HCT116 (cell line): ENCODE measurements at regions not wholly inside any gene's neighbourhood (a gene's known extent, or its start where the extent isn't known, plus 50 kb on each side); places are given as distances from the start of the nearest gene placed in this dataset.

Source experiments
- ATAC-seq: fragments of 200-7000 bp; cut with Tn5 transposase; 2 replicates; pipeline ENCODE4 v1.9.1; 2020; ENCODE audit warnings: mild to moderate bottlenecking, moderate library complexity
- BruUV-seq: library from RNA; stranded (reverse); fragments of 400-500 nt; replicated peaks from 2 replicates; lab custom pipeline; 2021; lab: Mats Ljungman, UMichigan
- CTCF ChIA-PET: fragments of 300-600 bp; sonication (Branson Sonifier 250); formaldehyde crosslinking; loops from one replicate; lab custom pipeline; 2021; ENCODE audit warnings: antibody characterized with exemption; lab: Charles Lee
- POLR2A ChIA-PET: fragments of 300-600, 350-600 bp; sonication (Branson Sonifier 250); formaldehyde crosslinking; loops from one replicate; lab custom pipeline; 2021; ENCODE audit warnings: antibody characterized with exemption; lab: Charles Lee
- RAD21 ChIA-PET, 2 experiments: fragments of 300-600 bp; sonication (Branson Sonifier 250); formaldehyde crosslinking; loops; one replicate each; lab custom pipeline; 2023; ENCODE audit warnings: low total read pairs in 2 of 2; ENCODE audit not compliant: uncharacterized antibody in 2 of 2, unreplicated experiment in 2 of 2, low non-redundant PET in 1 of 2; lab: Charles Lee
- DNase-seq: peaks from one replicate; pipeline ENCODE4 v3.0.0-alpha.2; 2010; ENCODE audit warnings: low read depth, low spot score
- H2AFZ ChIP-seq: fragments of 200-600 bp; shearing (Covaris generic), sonication (generic); 2 replicates; pipeline ENCODE4 v1.6.1; 2017; ENCODE audit warnings: low read depth, mixed run types, mixed read lengths, antibody characterized with exemption, low read length; ENCODE audit not compliant: poor library complexity, severe bottlenecking
- H3K27ac ChIP-seq: 2 replicates; pipeline ENCODE4 v1.5.1; 2012; ENCODE audit warnings: low read depth, low read length
- H3K27me3 ChIP-seq: fragments of 200-600 bp; sonication (generic); 2 replicates; pipeline ENCODE4 v1.6.1; 2016; ENCODE audit warnings: mixed run types, low read length, mixed read lengths; ENCODE audit not compliant: insufficient read depth
- H3K36me3 ChIP-seq, 2 experiments: fragments of 200-500 bp in 1 of 2; fragments of 200-600 bp in 1 of 2; sonication (Bioruptor generic) in 1 of 2; sonication (generic) in 1 of 2; 2 replicates each; pipeline versions ENCODE4 v1.5.1 to v1.6.1; 2014 to 2016; ENCODE audit warnings: low read length in 2 of 2, inconsistent platforms in 1 of 2, mixed read lengths in 1 of 2, mixed run types in 1 of 2; ENCODE audit not compliant: insufficient read depth in 2 of 2, control insufficient read depth in 1 of 2
- H3K4me1 ChIP-seq, 2 experiments: fragments of 200-600 bp in 1 of 2; sonication (generic) in 1 of 2; 2 replicates each; pipeline versions ENCODE4 v1.5.1 to v1.6.1; 2012 to 2017; ENCODE audit warnings: low read length in 2 of 2, inconsistent platforms in 1 of 2, mild to moderate bottlenecking in 1 of 2, mixed read lengths in 1 of 2, mixed run types in 1 of 2, moderate library complexity in 1 of 2; ENCODE audit not compliant: insufficient read depth in 2 of 2, control insufficient read depth in 1 of 2
- H3K4me2 ChIP-seq: fragments of 200-600 bp; sonication (generic); 2 replicates; pipeline ENCODE4 v1.6.1; 2017; ENCODE audit warnings: mixed run types, low read length, mixed read lengths
- H3K4me3 ChIP-seq, 2 experiments: fragments of 200-600 bp in 1 of 2; sonication (generic) in 1 of 2; replicated peaks in 1 of 2; 2 replicates each; pipeline ENCODE4 v1.5.1; 2011 to 2016; ENCODE audit warnings: low read length in 2 of 2, control low read depth in 1 of 2, low read depth in 1 of 2, mild to moderate bottlenecking in 1 of 2, mixed read lengths in 1 of 2, mixed run types in 1 of 2
- H3K79me2 ChIP-seq: fragments of 200-600 bp; sonication (generic); 2 replicates; pipeline ENCODE4 v1.6.1; 2017; ENCODE audit warnings: mild to moderate bottlenecking, mixed run types, low read length, moderate library complexity, mixed read lengths; ENCODE audit not compliant: insufficient read depth
- H3K9ac ChIP-seq: fragments of 200-600 bp; sonication (generic); 2 replicates; pipeline ENCODE4 v1.6.1; 2016; ENCODE audit warnings: low read length, mixed read lengths
- H3K9me2 ChIP-seq: fragments of 200-600 bp; sonication (generic), shearing (Covaris generic); 2 replicates; pipeline ENCODE4 v1.6.1; 2017; ENCODE audit warnings: mixed run types, mild to moderate bottlenecking, moderate library complexity; ENCODE audit not compliant: insufficient read depth
- H3K9me3 ChIP-seq, 2 experiments: fragments of 200-500 bp in 1 of 2; fragments of 200-600 bp in 1 of 2; sonication (Bioruptor generic) in 1 of 2; sonication (generic) in 1 of 2; 2 replicates each; pipeline ENCODE4 v1.6.1; 2014 to 2017; ENCODE audit warnings: low read length in 2 of 2, mixed read lengths in 2 of 2, inconsistent platforms in 1 of 2, low read depth in 1 of 2, mild to moderate bottlenecking in 1 of 2, mixed run types in 1 of 2, moderate library complexity in 1 of 2; ENCODE audit not compliant: control insufficient read depth in 1 of 2, insufficient read depth in 1 of 2
- H4K20me1 ChIP-seq: fragments of 200-600 bp; sonication (generic), shearing (Covaris generic); 2 replicates; pipeline ENCODE4 v1.6.1; 2017; ENCODE audit warnings: mixed run types, mild to moderate bottlenecking, moderate library complexity; ENCODE audit not compliant: insufficient read depth
- ATF3 ChIP-seq: IDR thresholded peaks from 2 replicates; pipeline ENCODE4 v1.6.1; 2012
- CBX3 ChIP-seq: IDR thresholded peaks from 2 replicates; pipeline ENCODE4 v1.6.1; 2012; ENCODE audit warnings: low read depth
- CTCF ChIP-seq, 3 experiments: fragments of 200-600 bp in 1 of 3; sonication (generic) in 1 of 3; IDR thresholded peaks in 2 of 3; conservative IDR thresholded peaks in 1 of 3; 2 replicates each; pipeline ENCODE4 v1.5.1; 2012 to 2017; ENCODE audit warnings: low read depth in 2 of 3, low read length in 2 of 3, antibody characterized with exemption in 1 of 3, borderline replicate concordance in 1 of 3, control low read depth in 1 of 3, mild to moderate bottlenecking in 1 of 3, mixed read lengths in 1 of 3, mixed run types in 1 of 3, moderate library complexity in 1 of 3; ENCODE audit not compliant: insufficient read depth in 1 of 3
- EGR1 ChIP-seq: IDR thresholded peaks from 2 replicates; pipeline ENCODE4 v1.6.1; 2012; ENCODE audit warnings: low read depth
- ELF1 ChIP-seq: IDR thresholded peaks from 2 replicates; pipeline ENCODE4 v1.6.1; 2012; ENCODE audit warnings: low read depth, borderline replicate concordance
- EZH2 ChIP-seq: fragments of 200-600 bp; sonication (generic); IDR thresholded peaks from 2 replicates; pipeline ENCODE4 v1.6.1; 2017; ENCODE audit warnings: antibody characterized with exemption, mixed run types
- FOSL1 ChIP-seq: IDR thresholded peaks from 2 replicates; pipeline ENCODE4 v1.6.1; 2012; ENCODE audit warnings: low read depth
- JUND ChIP-seq: IDR thresholded peaks from 2 replicates; pipeline ENCODE4 v1.6.1; 2012
- MAX ChIP-seq: IDR thresholded peaks from 2 replicates; pipeline ENCODE4 v1.6.1; 2012
- POLR2A ChIP-seq: IDR thresholded peaks from 2 replicates; pipeline ENCODE4 v1.7.0; 2011; ENCODE audit warnings: borderline replicate concordance; ENCODE audit not compliant: insufficient read depth, insufficient read length; ENCODE audit errors: extremely low read depth
- POLR2AphosphoS5 ChIP-seq: IDR thresholded peaks from 2 replicates; pipeline ENCODE4 v1.6.1; 2011; ENCODE audit warnings: mild to moderate bottlenecking, low read depth, low read length, moderate library complexity
- RAD21 ChIP-seq: IDR thresholded peaks from 2 replicates; pipeline ENCODE4 v1.6.1; 2012; ENCODE audit warnings: low read depth, mild to moderate bottlenecking
- REST ChIP-seq: IDR thresholded peaks from 2 replicates; pipeline ENCODE4 v1.6.1; 2012; ENCODE audit warnings: low read depth
- SIN3A ChIP-seq: IDR thresholded peaks from 2 replicates; pipeline ENCODE4 v1.6.1; 2012; ENCODE audit warnings: low read depth
- SP1 ChIP-seq: IDR thresholded peaks from 2 replicates; pipeline ENCODE4 v1.6.1; 2012; ENCODE audit warnings: low read depth
- TCF7L2 ChIP-seq: IDR thresholded peaks from 2 replicates; pipeline ENCODE4 v1.7.0; 2011; ENCODE audit warnings: borderline replicate concordance, inconsistent platforms; ENCODE audit not compliant: insufficient read depth, insufficient read length; ENCODE audit errors: extremely low read depth
- YY1 ChIP-seq: IDR thresholded peaks from 2 replicates; pipeline ENCODE4 v1.6.1; 2011; ENCODE audit warnings: low read length, low read depth, moderate library complexity, mild to moderate bottlenecking; ENCODE audit not compliant: insufficient replicate concordance; ENCODE audit errors: extremely low read depth
- ZBTB33 ChIP-seq: IDR thresholded peaks from 2 replicates; pipeline ENCODE4 v1.6.1; 2011; ENCODE audit warnings: mild to moderate bottlenecking, low read length, moderate library complexity; ENCODE audit not compliant: insufficient replicate concordance; ENCODE audit errors: extremely low read depth
- ZFX ChIP-seq: fragments of 450-650 bp; IDR thresholded peaks from 2 replicates; pipeline ENCODE4 v1.6.1; 2017
- ZNF274 ChIP-seq: fragments of 200-500 bp; sonication (Bioruptor generic); IDR thresholded peaks from 2 replicates; pipeline ENCODE4 v1.6.1; 2014; ENCODE audit warnings: mild to moderate bottlenecking, low read depth, low read length, inconsistent platforms
- intact Hi-C: fragments of 100-400 bp; cut with micrococcal nuclease; formaldehyde crosslinking; loops from 2 replicates; pipeline ENCODE4 v1.10.0; 2022

GRCh38 chr18:78140294-78140693 is 839.3 kb upstream of the SALL3 start:
- Histone ChIP-seq H3K27ac (no peak overlapping the region), H3K9me3 (peaks cover 4 to 13% of the 10 kb centered on the region in 2 experiments; a peak in 2 of 4 replicates)
- ATAC-seq = no peak
- TF ChIP-seq TCF7L2 (no peak), EZH2 (no peak), FOSL1 (no peak), MAX (no peak), YY1 (no peak), CTCF (IDR thresholded peaks at IDR 0.05 in 2 of 3, conservative IDR thresholded peaks at IDR 0.05 in 1 of 3; ENCODE audit: borderline replicate concordance in 1 of 3, insufficient read depth in 1 of 3, low read depth in 2 of 3, low read length in 2 of 3) (no peak), ZBTB33 (no peak), JUND (no peak), CBX3 (no peak), ZFX (no peak), RAD21 (no peak), POLR2AphosphoS5 (no peak), ATF3 (no peak), SP1 (no peak), ELF1 (no peak), SIN3A (no peak), ZNF274 (no peak), EGR1 (no peak), REST (no peak), POLR2A (no peak)
- TF ChIP-seq, all 23 proteins: peak for 0
- ChIA-PET RAD21 (no interaction called here), CTCF (no interaction called here), POLR2A (no interaction called here)
- Histone ChIP-seq H2AFZ (no peak overlapping the region), H3K27me3 (no peaks in the 10 kb centered on the region), H3K4me1 (no peaks in the 10 kb centered on the region), H3K9ac (no peak overlapping the region), H3K9me2 (no peaks in the 10 kb centered on the region), H3K36me3 (no peaks in the 10 kb centered on the region), H3K79me2 (no peaks in the 10 kb centered on the region), H3K4me3 (no peak overlapping the region), H3K4me2 (no peak overlapping the region), H4K20me1 (no peaks in the 10 kb centered on the region)
- no TSS peak for BruUV-seq
- DNase-seq = no peak
- intact Hi-C loops = no loop called here
